Fibroblast of lung (primary cell): ENCODE measurements at regions not wholly inside any gene's neighbourhood (a gene's known extent, or its start where the extent isn't known, plus 50 kb on each side); places are given as distances from the start of the nearest gene placed in this dataset.

Source experiments
- EZH2 ChIP-seq: IDR thresholded peaks from 2 replicates; pipeline ENCODE4 v1.5.1; 2012; ENCODE audit warnings: low read length, control low read depth, mild to moderate bottlenecking; ENCODE audit errors: missing control alignments
- TF ChIP-seq, protein P1 (sequence below), 2 donors: IDR thresholded peaks in 1 of 2; conservative IDR thresholded peaks in 1 of 2; 1 replicate in 1 of 2; 2 replicates in 1 of 2; pipeline ENCODE4 v1.5.1; 2011 to 2012; ENCODE audit warnings: low read length in 2 of 2, control low read depth in 1 of 2, inconsistent platforms in 1 of 2, low read depth in 1 of 2, mild to moderate bottlenecking in 1 of 2

GRCh38 chr3:182143903-182144302 lies 432.2 kb downstream of the SOX2 start:
- TF ChIP-seq, protein P1, sequence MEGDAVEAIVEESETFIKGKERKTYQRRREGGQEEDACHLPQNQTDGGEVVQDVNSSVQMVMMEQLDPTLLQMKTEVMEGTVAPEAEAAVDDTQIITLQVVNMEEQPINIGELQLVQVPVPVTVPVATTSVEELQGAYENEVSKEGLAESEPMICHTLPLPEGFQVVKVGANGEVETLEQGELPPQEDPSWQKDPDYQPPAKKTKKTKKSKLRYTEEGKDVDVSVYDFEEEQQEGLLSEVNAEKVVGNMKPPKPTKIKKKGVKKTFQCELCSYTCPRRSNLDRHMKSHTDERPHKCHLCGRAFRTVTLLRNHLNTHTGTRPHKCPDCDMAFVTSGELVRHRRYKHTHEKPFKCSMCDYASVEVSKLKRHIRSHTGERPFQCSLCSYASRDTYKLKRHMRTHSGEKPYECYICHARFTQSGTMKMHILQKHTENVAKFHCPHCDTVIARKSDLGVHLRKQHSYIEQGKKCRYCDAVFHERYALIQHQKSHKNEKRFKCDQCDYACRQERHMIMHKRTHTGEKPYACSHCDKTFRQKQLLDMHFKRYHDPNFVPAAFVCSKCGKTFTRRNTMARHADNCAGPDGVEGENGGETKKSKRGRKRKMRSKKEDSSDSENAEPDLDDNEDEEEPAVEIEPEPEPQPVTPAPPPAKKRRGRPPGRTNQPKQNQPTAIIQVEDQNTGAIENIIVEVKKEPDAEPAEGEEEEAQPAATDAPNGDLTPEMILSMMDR (conservative IDR thresholded peaks at IDR 0.05 in 1 of 2, IDR thresholded peaks at IDR 0.05 in 1 of 2; ENCODE audit: low read depth in 1 of 2, low read length in 2 of 2) = no peak
- no peak for TF ChIP-seq EZH2
